ENCODE measurements at regions not wholly inside any gene's neighbourhood (a gene's known extent, or its start where the extent isn't known, plus 50 kb on each side); places are given as distances from the start of the nearest gene placed in this dataset.

DNA sequence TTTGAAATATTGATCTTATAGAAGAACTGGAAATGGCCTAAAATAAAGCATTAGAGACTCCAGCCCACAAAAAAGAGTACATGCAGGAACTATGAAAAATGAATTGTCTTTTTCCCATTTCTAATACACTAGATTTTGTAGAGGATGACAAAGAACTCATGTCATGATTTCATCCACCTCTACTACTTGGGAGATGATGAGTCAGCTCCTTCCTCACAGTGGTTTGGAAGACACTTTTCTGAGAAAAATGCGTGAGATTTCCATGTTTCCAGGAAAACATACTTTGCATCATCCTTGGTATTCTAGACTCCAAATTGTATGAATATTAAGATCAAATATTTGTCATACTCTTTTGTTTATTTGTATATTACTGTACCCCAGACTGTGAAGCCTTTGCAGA, 500.5 kb downstream of the FAM181B start:
- no peak for TF ChIP-seq POLR2A (IDR thresholded peaks at IDR 0.05; ENCODE audit: low read length)
- TF ChIP-seq GATA1 (IDR thresholded peaks at IDR 0.05; ENCODE audit: low read depth, low read length), result no peak
